K562 (cell line): ENCODE measurements at regions not wholly inside any gene's neighbourhood (a gene's known extent, or its start where the extent isn't known, plus 50 kb on each side); places are given as distances from the start of the nearest gene placed in this dataset.

Experiments used
- CEBPZ ChIP-seq: fragments of 150-350 bp; IDR thresholded peaks from 2 replicates; pipeline ENCODE4 v1.6.1; 2014; ENCODE audit warnings: low read depth, mild to moderate bottlenecking, low read length, borderline replicate concordance
- CTCF ChIP-seq, 3 experiments: IDR thresholded peaks in 2 of 3; conservative IDR thresholded peaks in 1 of 3; 2 replicates each; pipeline ENCODE4 v1.5.1; 2011 to 2012; ENCODE audit warnings: low read length in 3 of 3, mild to moderate bottlenecking in 3 of 3, control low read depth in 2 of 3, improper control_type of control experiment in 1 of 3, inconsistent platforms in 1 of 3, low read depth in 1 of 3, mixed read lengths in 1 of 3, moderate library complexity in 1 of 3; ENCODE audit not compliant: insufficient read depth in 2 of 3
- NBN ChIP-seq: fragments of 450-650 bp; IDR thresholded peaks from 2 replicates; pipeline ENCODE4 v1.6.1; 2016; ENCODE audit warnings: low read depth, mild to moderate bottlenecking
- NR2C2 ChIP-seq, 2 experiments: fragments of 200-800 bp in 1 of 2; sonication (Bioruptor generic) in 1 of 2; sonication (generic) in 1 of 2; formaldehyde crosslinking in 1 of 2; IDR thresholded peaks; 2 replicates each; pipeline versions ENCODE4 v1.6.1 to v1.8.0; 2016 to 2022; ENCODE audit warnings: mild to moderate bottlenecking in 1 of 2, missing compliant biosample characterization in 1 of 2, missing genetic modification characterization in 1 of 2, missing genetic modification reagents in 1 of 2

- no peak for TF ChIP-seq NBN
- TF ChIP-seq CTCF (IDR thresholded peaks at IDR 0.05 in 2 of 3, conservative IDR thresholded peaks at IDR 0.05 in 1 of 3; ENCODE audit: insufficient read depth in 2 of 3, low read depth in 1 of 3, low read length in 3 of 3), result no peak
- TF ChIP-seq CEBPZ, result no peak
- no peak for TF ChIP-seq NR2C2 (CRISPR knock-in tag; IDR thresholded peaks at IDR 0.05)
- TF ChIP-seq NR2C2 (tag; IDR thresholded peaks at IDR 0.05), result no peak
Observed at GRCh38 chr12:28025821-28026505, 53.4 kb upstream of the PTHLH start.
